DND-41 (cell line): ENCODE measurements at regions not wholly inside any gene's neighbourhood (a gene's known extent, or its start where the extent isn't known, plus 50 kb on each side); places are given as distances from the start of the nearest gene placed in this dataset.
"Not testable (repeated sequence)": the region's sequence is repeated elsewhere in the genome, so short reads cannot be mapped to it uniquely, and the experiment has no call there.

Source experiments
- ATAC-seq: fragments of 200-7000 bp; cut with Tn5 transposase; 3 replicates; pipeline ENCODE4 v1.9.1; 2021; ENCODE audit warnings: low read depth; ENCODE audit not compliant: insufficient read depth
- DNase-seq: peaks from one replicate; pipeline ENCODE4 v3.0.0-alpha.2; 2020
- H2AFZ ChIP-seq: 2 replicates; pipeline ENCODE4 v1.6.0; 2012; ENCODE audit warnings: low read depth, low read length
- H3K27ac ChIP-seq: 2 replicates; pipeline ENCODE4 v1.5.1; 2012; ENCODE audit warnings: low read length, inconsistent platforms
- H3K27me3 ChIP-seq: fragments of 200-600 bp; sonication (generic); 2 replicates; pipeline ENCODE4 v1.6.0; 2012; ENCODE audit warnings: low read length, mild to moderate bottlenecking, inconsistent platforms; ENCODE audit not compliant: insufficient read depth, poor library complexity
- H3K36me3 ChIP-seq: 2 replicates; pipeline ENCODE4 v1.5.1; 2012; ENCODE audit warnings: low read length, inconsistent platforms; ENCODE audit not compliant: insufficient read depth
- H3K4me1 ChIP-seq: 2 replicates; pipeline ENCODE4 v1.5.1; 2012; ENCODE audit warnings: mild to moderate bottlenecking, low read length; ENCODE audit not compliant: insufficient read depth
- H3K4me2 ChIP-seq: 2 replicates; pipeline ENCODE4 v1.6.0; 2012; ENCODE audit warnings: mild to moderate bottlenecking, moderate library complexity, low read length, inconsistent platforms; ENCODE audit not compliant: insufficient read depth
- H3K4me3 ChIP-seq, 2 experiments: fragments of 200-600 bp in 1 of 2; shearing (Covaris generic) in 1 of 2; 2 replicates each; pipeline ENCODE4 v1.5.1; 2012 to 2016; ENCODE audit warnings: inconsistent platforms in 2 of 2, low read length in 2 of 2, mild to moderate bottlenecking in 2 of 2, low read depth in 1 of 2, moderate library complexity in 1 of 2
- H3K79me2 ChIP-seq: 2 replicates; pipeline ENCODE4 v1.6.0; 2012; ENCODE audit warnings: low read length, inconsistent platforms; ENCODE audit not compliant: insufficient read depth
- H3K9ac ChIP-seq: 2 replicates; pipeline ENCODE4 v1.6.0; 2012; ENCODE audit warnings: low read depth, mild to moderate bottlenecking, inconsistent platforms, low read length, moderate library complexity
- H3K9me3 ChIP-seq: 2 replicates; pipeline ENCODE4 v1.5.1; 2012; ENCODE audit warnings: low read length, moderate library complexity, mild to moderate bottlenecking, inconsistent platforms; ENCODE audit not compliant: insufficient read depth, severe bottlenecking
- H4K20me1 ChIP-seq: 2 replicates; pipeline ENCODE4 v1.6.0; 2012; ENCODE audit warnings: low read length; ENCODE audit not compliant: insufficient read depth
- CTCF ChIP-seq: IDR thresholded peaks from 2 replicates; pipeline ENCODE4 v1.5.1; 2012; ENCODE audit warnings: borderline replicate concordance, low read length, moderate library complexity, mild to moderate bottlenecking; ENCODE audit not compliant: poor library complexity, severe bottlenecking; ENCODE audit errors: extremely low read depth
- EZH2 ChIP-seq: IDR thresholded peaks from 3 replicates; pipeline ENCODE4 v1.6.1; 2012; ENCODE audit warnings: borderline replicate concordance, low read depth, mild to moderate bottlenecking, moderate library complexity, low read length, inconsistent platforms; ENCODE audit not compliant: severe bottlenecking

DNA sequence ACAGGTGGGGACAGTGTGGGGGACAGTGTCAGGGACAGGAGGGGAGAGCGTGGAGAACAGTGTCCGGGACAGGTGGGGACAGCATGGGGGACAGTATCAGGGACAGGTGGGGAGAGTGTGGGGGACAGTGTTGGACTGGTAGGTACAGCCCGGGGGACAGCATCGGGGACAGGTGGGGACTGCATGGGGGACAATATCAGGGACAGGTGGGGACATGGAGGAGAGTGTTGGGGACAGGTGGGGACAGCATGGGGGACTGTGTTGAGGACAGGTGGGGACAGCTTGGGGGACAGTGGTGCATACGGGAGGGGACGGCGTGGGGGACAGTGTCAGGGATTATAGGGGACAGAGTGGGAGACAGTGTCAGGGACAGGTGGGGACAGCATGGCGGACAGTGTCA is 212.3 kb downstream of the TMEM121 start:
- H3K9ac ChIP-seq, result no peak overlapping the region
- H3K4me1 ChIP-seq, result no peaks in the 10 kb centered on the region
- H4K20me1 ChIP-seq, result no peaks in the 10 kb centered on the region
- no peak overlapping the region for H3K27ac ChIP-seq
- DNase-seq (no peak), ATAC-seq (no peak)
- H3K27me3 ChIP-seq, result no peaks in the 10 kb centered on the region
- H3K4me2 ChIP-seq, result no peak overlapping the region
- no peak overlapping the region for H2AFZ ChIP-seq
- H3K9me3 ChIP-seq, result no peaks in the 10 kb centered on the region
- no peak overlapping the region for H3K4me3 ChIP-seq
- no peaks in the 10 kb centered on the region for H3K79me2 ChIP-seq
- no peak for TF ChIP-seq CTCF
- no peak for TF ChIP-seq EZH2
- no peaks in the 10 kb centered on the region for H3K36me3 ChIP-seq

DNA sequence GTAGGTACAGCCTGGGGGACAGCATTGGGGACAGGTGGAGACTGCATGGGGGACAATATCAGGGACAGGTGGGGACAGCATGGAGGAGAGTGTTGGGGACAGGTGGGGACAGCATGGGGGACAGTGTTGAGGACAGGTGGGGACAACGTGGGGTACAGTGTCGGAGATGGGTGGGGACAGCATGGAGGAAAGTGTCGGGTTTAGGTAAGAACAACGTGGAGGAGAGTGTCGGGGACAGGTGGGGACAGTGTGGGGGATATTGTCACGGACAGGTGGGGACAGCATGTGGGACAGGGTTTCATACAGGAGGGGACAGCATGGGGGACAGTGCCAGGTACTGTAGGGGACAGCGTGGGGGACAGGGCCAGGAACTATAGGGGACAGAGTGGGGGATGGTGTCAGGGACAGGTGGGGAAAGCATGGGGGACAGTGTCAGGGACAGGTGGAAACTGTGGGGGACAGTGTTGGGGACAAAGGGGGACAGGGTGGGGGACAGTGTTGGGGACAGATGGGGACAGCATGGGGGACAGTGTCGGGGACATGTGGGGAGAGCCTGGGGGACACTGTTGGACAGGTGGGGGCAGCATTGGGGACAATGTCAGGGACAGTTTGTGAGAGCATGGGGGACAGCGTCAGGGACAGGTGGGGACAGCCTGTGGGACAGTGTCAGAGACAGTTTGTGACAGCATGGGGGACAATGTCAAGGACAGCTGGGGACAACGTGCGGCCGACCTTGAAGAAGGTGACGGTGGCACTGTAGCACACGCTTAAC is 213.1 kb downstream of the TMEM121 start:
- Histone ChIP-seq H2AFZ (no peak overlapping the region), H3K36me3 (no peaks in the 10 kb centered on the region), H3K4me2 (no peak overlapping the region), H3K4me1 (no peaks in the 10 kb centered on the region), H3K9me3 (no peaks in the 10 kb centered on the region), H3K27me3 (no peaks in the 10 kb centered on the region), H3K27ac (no peak overlapping the region), H4K20me1 (no peaks in the 10 kb centered on the region), H3K9ac (no peak overlapping the region), H3K79me2 (no peaks in the 10 kb centered on the region), H3K4me3 (no peak overlapping the region)
- ATAC-seq (no peak), DNase-seq (no peak)
- TF ChIP-seq CTCF, result no peak
- no peak for TF ChIP-seq EZH2

DNA sequence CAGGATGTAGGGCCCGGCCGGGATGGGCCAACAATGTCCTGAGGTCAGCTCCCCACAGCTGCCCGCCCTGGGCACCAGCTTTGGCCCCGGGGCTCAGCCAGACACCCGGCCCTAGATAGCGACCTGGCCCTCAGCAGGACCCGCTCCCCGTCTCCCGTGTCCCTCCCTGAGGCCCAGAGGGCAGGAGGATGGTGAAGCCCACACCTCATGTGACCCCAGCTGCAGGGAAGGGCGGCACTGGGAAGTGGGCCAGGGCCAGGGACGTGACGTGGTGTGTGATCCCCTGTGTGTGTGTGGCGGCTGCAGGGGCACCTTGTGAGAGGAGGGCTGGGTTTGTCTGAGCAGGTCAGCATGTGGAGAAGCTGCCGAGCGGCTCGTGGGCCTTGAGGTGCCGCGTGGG is 213.9 kb downstream of the TMEM121 start:
- not testable (repeated sequence) for H4K20me1 ChIP-seq, H3K4me1 ChIP-seq, H3K4me3 ChIP-seq, H3K79me2 ChIP-seq, H3K4me2 ChIP-seq, ATAC-seq, H3K27ac ChIP-seq, H3K9ac ChIP-seq, H3K36me3 ChIP-seq, H2AFZ ChIP-seq, H3K27me3 ChIP-seq, H3K9me3 ChIP-seq, DNase-seq

DNA sequence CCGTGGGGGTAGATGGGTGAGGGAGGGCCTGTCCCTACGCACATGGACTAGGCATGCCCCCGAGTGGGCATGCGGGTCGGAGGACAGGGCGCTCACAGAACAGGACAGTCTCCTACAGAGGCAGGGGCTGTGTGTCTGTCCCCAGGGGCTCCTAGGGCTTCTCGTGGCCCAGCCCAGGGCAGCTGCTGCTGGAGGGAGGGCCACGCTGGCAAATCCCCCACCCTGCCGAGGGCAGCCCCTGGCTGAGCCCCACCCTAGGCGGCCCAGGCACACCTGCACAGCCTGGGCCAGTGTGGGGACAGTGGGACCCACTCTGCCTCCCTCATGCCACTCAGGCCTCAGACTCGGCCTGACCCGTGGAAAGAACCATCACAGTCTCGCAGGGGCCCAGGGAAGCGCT is 214.6 kb downstream of the TMEM121 start:
- not testable (repeated sequence) for H3K9ac ChIP-seq

DNA sequence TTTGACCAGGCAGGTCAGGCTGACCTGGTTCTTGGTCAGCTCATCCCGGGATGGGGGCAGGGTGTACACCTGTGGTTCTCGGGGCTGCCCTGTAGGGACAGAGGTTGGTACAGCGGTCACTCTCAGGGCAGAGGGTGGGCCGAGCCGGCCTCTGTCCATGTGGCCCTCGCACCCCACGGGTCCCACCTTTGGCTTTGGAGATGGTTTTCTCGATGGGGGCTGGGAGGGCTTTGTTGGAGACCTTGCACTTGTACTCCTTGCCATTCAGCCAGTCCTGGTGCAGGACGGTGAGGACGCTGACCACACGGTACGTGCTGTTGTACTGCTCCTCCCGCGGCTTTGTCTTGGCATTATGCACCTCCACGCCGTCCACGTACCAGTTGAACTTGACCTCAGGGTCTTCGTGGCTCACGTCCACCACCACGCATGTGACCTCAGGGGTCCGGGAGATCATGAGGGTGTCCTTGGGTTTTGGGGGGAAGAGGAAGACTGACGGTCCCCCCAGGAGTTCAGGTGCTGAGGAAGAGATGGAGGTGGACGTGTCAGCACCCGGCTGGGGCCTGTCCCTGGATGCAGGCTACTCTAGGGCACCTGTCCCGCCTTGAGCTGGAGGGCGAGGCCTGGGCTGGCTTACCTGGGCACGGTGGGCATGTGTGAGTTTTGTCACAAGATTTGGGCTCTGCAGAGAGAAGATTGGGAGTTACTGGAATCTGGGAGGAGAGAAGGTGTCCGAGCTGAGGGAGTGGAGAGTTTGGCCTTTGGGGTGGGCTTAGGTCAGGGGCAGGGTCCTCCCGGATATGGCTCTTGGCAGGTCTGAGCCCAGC is 215.5 kb downstream of the TMEM121 start:
- H3K79me2 ChIP-seq, H2AFZ ChIP-seq, H3K9me3 ChIP-seq, ATAC-seq, H4K20me1 ChIP-seq, H3K4me1 ChIP-seq, H3K27me3 ChIP-seq, H3K9ac ChIP-seq, DNase-seq, H3K27ac ChIP-seq, H3K4me3 ChIP-seq, H3K4me2 ChIP-seq, H3K36me3 ChIP-seq: not testable (repeated sequence)

More for the DNA sequence above, 214.6 kb downstream of the TMEM121 start:
- DNase-seq, H4K20me1 ChIP-seq, H3K36me3 ChIP-seq, ATAC-seq, H3K27ac ChIP-seq, H3K4me2 ChIP-seq, H3K9me3 ChIP-seq, H3K4me3 ChIP-seq, H3K79me2 ChIP-seq, H3K27me3 ChIP-seq, H2AFZ ChIP-seq, H3K4me1 ChIP-seq: not testable (repeated sequence)
